ENCODE measurements at regions not wholly inside any gene's neighbourhood (a gene's known extent, or its start where the extent isn't known, plus 50 kb on each side); places are given as distances from the start of the nearest gene placed in this dataset.

DNA sequence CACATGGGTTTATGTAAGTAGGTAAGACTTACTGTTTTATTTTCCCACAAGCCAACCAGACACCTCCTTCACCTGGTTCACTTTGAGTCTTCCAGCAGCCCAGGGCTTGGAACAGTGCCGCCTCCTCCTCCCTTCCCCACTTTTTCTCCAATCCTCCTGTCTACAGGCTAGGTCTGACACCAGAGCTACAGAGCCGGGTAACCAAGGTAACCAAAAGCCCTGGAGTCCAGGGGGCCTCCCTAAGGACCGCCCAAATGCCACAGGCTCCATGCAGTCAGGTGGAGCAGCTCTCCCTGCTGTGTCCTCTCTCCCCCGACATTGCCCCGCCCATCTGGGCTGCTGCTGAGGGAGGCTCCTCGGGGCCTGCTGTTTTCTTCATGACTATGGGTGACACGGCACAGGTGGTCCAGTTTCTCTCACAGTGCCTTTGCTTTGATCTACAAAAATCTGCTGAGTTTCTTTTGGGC, 138.0 kb upstream of the EFNA5 start:
- peak; percentile 60 to 72 (median 72) for DNase-seq
- Histone ChIP-seq H3K4me1 (ENCODE audit: control insufficient read depth in 5 of 5, insufficient read depth in 5 of 5, low read length in 5 of 5) (peaks cover 0 to 14% (median 2%) of the 10 kb centered on the region in 5 donors), H3K27ac (ENCODE audit: low read depth in 1 of 2, low read length in 1 of 2) (no peak overlapping the region), H3K4me3 (no peak overlapping the region), H3K36me3 (ENCODE audit: control insufficient read depth in 4 of 4, insufficient read depth in 4 of 4, low read length in 4 of 4) (no peaks in the 10 kb centered on the region), H3K27me3 (ENCODE audit: control insufficient read depth in 3 of 3, insufficient read depth in 3 of 3, low read length in 2 of 3) (no peaks in the 10 kb centered on the region), H3K9ac (ENCODE audit: insufficient read depth in 1 of 2, low read length in 2 of 2) (no peak overlapping the region), H3K9me3 (ENCODE audit: control insufficient read depth in 4 of 4, insufficient read depth in 3 of 4, low read length in 3 of 4) (no peaks in the 10 kb centered on the region)
- TF ChIP-seq, protein P1, sequence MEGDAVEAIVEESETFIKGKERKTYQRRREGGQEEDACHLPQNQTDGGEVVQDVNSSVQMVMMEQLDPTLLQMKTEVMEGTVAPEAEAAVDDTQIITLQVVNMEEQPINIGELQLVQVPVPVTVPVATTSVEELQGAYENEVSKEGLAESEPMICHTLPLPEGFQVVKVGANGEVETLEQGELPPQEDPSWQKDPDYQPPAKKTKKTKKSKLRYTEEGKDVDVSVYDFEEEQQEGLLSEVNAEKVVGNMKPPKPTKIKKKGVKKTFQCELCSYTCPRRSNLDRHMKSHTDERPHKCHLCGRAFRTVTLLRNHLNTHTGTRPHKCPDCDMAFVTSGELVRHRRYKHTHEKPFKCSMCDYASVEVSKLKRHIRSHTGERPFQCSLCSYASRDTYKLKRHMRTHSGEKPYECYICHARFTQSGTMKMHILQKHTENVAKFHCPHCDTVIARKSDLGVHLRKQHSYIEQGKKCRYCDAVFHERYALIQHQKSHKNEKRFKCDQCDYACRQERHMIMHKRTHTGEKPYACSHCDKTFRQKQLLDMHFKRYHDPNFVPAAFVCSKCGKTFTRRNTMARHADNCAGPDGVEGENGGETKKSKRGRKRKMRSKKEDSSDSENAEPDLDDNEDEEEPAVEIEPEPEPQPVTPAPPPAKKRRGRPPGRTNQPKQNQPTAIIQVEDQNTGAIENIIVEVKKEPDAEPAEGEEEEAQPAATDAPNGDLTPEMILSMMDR (IDR thresholded peaks at IDR 0.05; ENCODE audit: control extremely low read depth, extremely low read depth) = no peak
- WGBS, 2 donors = 67% methylated on average over 7 of the region's 7 CpGs
- no peak for ATAC-seq (ENCODE audit: insufficient read depth, low FRiP score)

DNA sequence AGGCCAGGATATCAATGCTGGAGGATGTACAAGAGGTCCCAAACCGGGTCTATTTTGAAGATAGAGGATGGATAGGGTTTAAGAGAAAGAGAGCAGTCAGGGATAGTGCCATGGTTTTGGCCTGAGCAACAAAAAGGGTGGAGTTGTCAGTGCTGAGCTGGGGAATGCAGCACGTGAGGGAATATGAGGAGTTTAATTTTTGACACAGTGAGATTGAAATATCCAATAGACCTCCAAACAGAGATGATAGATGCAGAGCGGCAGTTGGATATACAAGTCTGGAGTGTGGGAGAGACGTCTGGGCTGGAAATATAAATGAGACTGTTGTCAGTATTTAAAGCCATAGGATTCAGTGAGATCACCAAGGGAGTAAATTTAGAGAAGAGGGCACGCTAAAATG, 136.7 kb upstream of the EFNA5 start:
- H3K27ac ChIP-seq (ENCODE audit: low read depth in 1 of 2, low read length in 1 of 2) = no peak overlapping the region

DNA sequence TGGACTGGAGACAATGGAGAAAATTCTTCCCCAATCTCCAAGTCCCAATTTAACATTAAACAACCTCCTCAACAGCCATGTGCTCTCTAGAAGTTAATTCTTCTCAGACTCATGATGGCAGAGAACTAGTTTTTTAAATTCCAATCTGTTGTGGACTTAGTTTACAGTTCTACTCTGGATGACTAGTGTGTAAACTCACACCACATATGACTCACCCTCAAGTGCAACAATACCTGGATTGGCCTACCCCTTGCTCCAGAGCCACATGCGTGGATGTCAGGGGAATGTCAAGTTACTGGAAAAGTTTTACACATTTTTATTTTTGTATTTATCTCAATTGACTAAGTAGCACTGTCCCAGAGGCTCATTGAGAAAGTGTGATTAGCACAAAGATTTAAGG, 136.0 kb upstream of the EFNA5 start:
- TF ChIP-seq, protein P1 (IDR thresholded peaks at IDR 0.05; ENCODE audit: control extremely low read depth, extremely low read depth) = no peak
- Histone ChIP-seq H3K9ac (ENCODE audit: insufficient read depth in 1 of 2, low read length in 2 of 2) (no peak overlapping the region), H3K9me3 (ENCODE audit: control insufficient read depth in 4 of 4, insufficient read depth in 3 of 4, low read length in 3 of 4) (no peaks in the 10 kb centered on the region), H3K4me1 (ENCODE audit: control insufficient read depth in 5 of 5, insufficient read depth in 5 of 5, low read length in 5 of 5) (peaks cover 0 to 14% (median 2%) of the 10 kb centered on the region in 5 donors), H3K27me3 (ENCODE audit: control insufficient read depth in 3 of 3, insufficient read depth in 3 of 3, low read length in 2 of 3) (no peaks in the 10 kb centered on the region), H3K4me3 (no peak overlapping the region), H3K36me3 (ENCODE audit: control insufficient read depth in 4 of 4, insufficient read depth in 4 of 4, low read length in 4 of 4) (no peaks in the 10 kb centered on the region), H3K27ac (ENCODE audit: low read depth in 1 of 2, low read length in 1 of 2) (no peak overlapping the region)
- ATAC-seq (ENCODE audit: insufficient read depth, low FRiP score) = peak; percentile 54
- DNase-seq = no peak
- 89 to 92% methylated on average over 1 of the region's 1 CpG for WGBS, 2 donors

More for the DNA sequence above, 136.7 kb upstream of the EFNA5 start:
- 72 to 81% methylated on average over 5 of the region's 5 CpGs for whole genome bisulfite sequencing, 2 donors
- DNase-seq (peak in 2 of 3 donors; percentile 6 to 35), ATAC-seq (ENCODE audit: insufficient read depth, low FRiP score) (no peak)
- H3K9ac ChIP-seq (ENCODE audit: insufficient read depth in 1 of 2, low read length in 2 of 2) = no peak overlapping the region
- H3K27me3 ChIP-seq (ENCODE audit: control insufficient read depth in 3 of 3, insufficient read depth in 3 of 3, low read length in 2 of 3) = no peaks in the 10 kb centered on the region
- H3K4me3 ChIP-seq = no peak overlapping the region
- H3K4me1 ChIP-seq (ENCODE audit: control insufficient read depth in 5 of 5, insufficient read depth in 5 of 5, low read length in 5 of 5) = peaks cover 0 to 14% (median 2%) of the 10 kb centered on the region in 5 donors
- H3K9me3 ChIP-seq (ENCODE audit: control insufficient read depth in 4 of 4, insufficient read depth in 3 of 4, low read length in 3 of 4) = no peaks in the 10 kb centered on the region
- H3K36me3 ChIP-seq (ENCODE audit: control insufficient read depth in 4 of 4, insufficient read depth in 4 of 4, low read length in 4 of 4) = no peaks in the 10 kb centered on the region
- TF ChIP-seq, protein P1 (IDR thresholded peaks at IDR 0.05; ENCODE audit: control extremely low read depth, extremely low read depth) = no peak

DNA sequence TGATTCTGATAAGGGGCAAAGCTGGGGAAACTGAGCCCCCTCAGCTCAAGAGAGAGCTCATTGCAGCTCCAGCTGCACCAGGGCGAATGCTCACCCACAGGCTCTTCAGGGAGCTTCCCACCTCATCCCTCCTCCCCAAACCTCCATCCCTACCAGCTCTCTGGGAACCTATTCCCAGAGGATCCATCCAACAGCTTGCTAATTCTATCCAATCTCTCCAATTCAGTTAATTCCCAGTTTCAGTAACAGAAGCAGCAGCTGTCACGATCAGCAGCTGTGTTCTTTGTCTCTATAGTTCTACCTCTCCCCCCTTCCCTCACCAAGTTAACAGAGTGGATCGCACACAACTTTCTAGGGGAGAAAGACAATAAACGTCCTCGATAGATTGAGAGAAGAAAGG, 135.5 kb upstream of the EFNA5 start:
- Histone ChIP-seq H3K4me1 (ENCODE audit: control insufficient read depth in 5 of 5, insufficient read depth in 5 of 5, low read length in 5 of 5) (peaks cover 0 to 14% (median 2%) of the 10 kb centered on the region in 5 donors), H3K27me3 (ENCODE audit: control insufficient read depth in 3 of 3, insufficient read depth in 3 of 3, low read length in 2 of 3) (no peaks in the 10 kb centered on the region), H3K9me3 (ENCODE audit: control insufficient read depth in 4 of 4, insufficient read depth in 3 of 4, low read length in 3 of 4) (no peaks in the 10 kb centered on the region), H3K9ac (ENCODE audit: insufficient read depth in 1 of 2, low read length in 2 of 2) (no peak overlapping the region), H3K27ac (ENCODE audit: low read depth in 1 of 2, low read length in 1 of 2) (no peak overlapping the region), H3K4me3 (no peak overlapping the region), H3K36me3 (ENCODE audit: control insufficient read depth in 4 of 4, insufficient read depth in 4 of 4, low read length in 4 of 4) (no peaks in the 10 kb centered on the region)
- DNase-seq (no peak), ATAC-seq (ENCODE audit: insufficient read depth, low FRiP score) (no peak)
- WGBS, 2 donors = 88 to 98% methylated on average over 5 of the region's 5 CpGs
- TF ChIP-seq, protein P1 (IDR thresholded peaks at IDR 0.05; ENCODE audit: control extremely low read depth, extremely low read depth) = no peak

Data from lung (tissue), 11 donors.